ENCODE measurements at regions not wholly inside any gene's neighbourhood (a gene's known extent, or its start where the extent isn't known, plus 50 kb on each side); places are given as distances from the start of the nearest gene placed in this dataset.

DNA sequence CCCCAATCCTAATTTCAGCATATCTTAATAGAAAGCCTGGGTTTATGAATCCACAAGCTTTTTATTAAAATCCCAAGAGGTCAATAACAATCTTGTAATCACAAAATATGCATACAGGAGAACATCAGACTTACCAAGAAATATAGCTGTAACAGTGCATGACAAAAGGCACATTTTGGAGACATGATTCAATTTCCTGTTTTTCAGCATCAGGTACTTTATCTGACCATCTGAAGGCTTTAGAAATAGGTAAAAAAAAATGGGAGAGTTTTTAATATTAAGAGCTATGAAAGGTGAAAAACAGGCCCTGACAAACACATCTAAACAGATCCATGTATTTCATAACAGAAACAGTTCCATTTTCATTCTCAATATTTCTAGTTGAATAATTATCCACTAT is 89.9 kb upstream of the EFEMP1 start:
- Histone ChIP-seq H3K27me3 (no peaks in the 10 kb centered on the region), H3K4me1 (peaks cover 0 to 25% (median 11%) of the 10 kb centered on the region in 9 donors), H3K36me3 (no peaks in the 10 kb centered on the region), H3K4me3 (no peak overlapping the region), H3K9me3 (no peaks in the 10 kb centered on the region), H3K27ac (peak overlapping the region in 2 of 10 donors; percentile 26 to 30)
- DNase-seq (no peak), ATAC-seq (no peak)
- intact Hi-C loops (cut with DNase I): loop anchor here in 5 of 10 donors (2.0 to 10.0 kb wide), 5 partner anchors 241 to 299 kb away; no protein-coding TSS in a partner anchor
- TF ChIP-seq, protein P1, sequence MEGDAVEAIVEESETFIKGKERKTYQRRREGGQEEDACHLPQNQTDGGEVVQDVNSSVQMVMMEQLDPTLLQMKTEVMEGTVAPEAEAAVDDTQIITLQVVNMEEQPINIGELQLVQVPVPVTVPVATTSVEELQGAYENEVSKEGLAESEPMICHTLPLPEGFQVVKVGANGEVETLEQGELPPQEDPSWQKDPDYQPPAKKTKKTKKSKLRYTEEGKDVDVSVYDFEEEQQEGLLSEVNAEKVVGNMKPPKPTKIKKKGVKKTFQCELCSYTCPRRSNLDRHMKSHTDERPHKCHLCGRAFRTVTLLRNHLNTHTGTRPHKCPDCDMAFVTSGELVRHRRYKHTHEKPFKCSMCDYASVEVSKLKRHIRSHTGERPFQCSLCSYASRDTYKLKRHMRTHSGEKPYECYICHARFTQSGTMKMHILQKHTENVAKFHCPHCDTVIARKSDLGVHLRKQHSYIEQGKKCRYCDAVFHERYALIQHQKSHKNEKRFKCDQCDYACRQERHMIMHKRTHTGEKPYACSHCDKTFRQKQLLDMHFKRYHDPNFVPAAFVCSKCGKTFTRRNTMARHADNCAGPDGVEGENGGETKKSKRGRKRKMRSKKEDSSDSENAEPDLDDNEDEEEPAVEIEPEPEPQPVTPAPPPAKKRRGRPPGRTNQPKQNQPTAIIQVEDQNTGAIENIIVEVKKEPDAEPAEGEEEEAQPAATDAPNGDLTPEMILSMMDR (IDR thresholded peaks at IDR 0.05): no peak

DNA sequence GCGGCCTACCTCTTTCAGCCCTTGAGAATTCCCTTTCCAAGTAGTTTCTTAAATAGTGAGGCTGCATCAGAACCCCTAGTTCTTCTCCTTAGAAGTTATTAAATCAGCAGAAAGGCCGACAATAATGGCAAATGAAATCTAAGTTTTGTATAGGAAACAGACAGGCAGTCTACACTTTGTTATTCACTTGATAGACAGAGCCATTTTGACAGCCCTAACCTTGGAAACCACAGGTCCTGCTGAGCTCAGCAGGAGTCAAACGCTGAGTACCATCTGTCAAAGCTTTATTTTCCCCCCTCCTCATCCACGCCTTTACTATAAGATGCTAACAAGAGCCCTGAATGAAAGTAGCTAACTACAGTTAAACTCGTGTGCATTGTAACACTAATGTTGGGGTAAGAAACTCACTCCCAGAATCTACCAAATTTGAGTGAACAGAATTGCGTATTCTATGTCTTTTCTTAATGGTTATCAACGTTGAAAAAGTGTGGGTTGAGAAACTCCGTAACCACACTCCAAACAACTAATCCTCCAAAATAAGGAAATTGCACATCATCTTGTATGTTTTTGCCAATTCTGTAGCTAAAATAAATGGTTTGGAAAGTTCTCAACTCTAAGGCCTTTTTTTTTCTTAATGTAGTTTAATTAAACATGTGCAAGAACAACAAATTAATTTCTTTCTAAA is 90.6 kb upstream of the EFEMP1 start:
- Histone ChIP-seq H3K27ac (peak overlapping the region in 2 of 10 donors; percentile 26 to 30), H3K9me3 (no peaks in the 10 kb centered on the region), H3K27me3 (no peaks in the 10 kb centered on the region), H3K36me3 (no peaks in the 10 kb centered on the region), H3K4me1 (peaks cover 0 to 22% (median 5%) of the 10 kb centered on the region in 9 donors), H3K4me3 (no peak overlapping the region)
- ATAC-seq (no peak), DNase-seq (no peak)
- intact Hi-C loops (cut with DNase I): loop anchor here in 5 of 10 donors (2.0 to 10.0 kb wide), 5 partner anchors 242 to 299 kb away; no protein-coding TSS in a partner anchor
- WGBS, 2 donors: 66 to 70% methylated on average over 8 of the region's 8 CpGs
- TF ChIP-seq, protein P1 (IDR thresholded peaks at IDR 0.05): no peak

DNA sequence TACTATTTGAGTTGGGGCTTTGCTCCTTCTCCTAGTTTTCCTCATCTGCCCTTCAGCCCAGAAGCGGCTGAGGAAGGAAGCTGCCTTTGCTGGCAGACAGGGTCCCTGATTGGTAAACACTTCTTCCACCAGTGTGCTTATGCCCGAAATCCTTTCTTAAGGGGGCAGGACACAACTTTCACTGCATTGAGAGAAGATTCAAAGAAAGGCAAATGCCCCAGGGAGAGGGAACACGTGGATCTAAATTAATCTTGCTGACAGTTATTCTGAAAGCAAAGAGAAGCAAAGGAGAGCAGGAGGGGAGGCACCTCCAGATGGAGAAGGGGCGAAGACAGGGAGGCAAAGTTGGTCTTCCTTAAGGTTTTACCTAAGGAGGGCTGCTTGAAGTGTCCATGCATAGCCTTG is 92.1 kb upstream of the EFEMP1 start:
- Histone ChIP-seq H3K4me3 (no peak overlapping the region), H3K36me3 (no peaks in the 10 kb centered on the region), H3K27ac (no peak overlapping the region), H3K4me1 (peaks cover 0 to 16% (median 0%) of the 10 kb centered on the region in 9 donors), H3K27me3 (no peaks in the 10 kb centered on the region), H3K9me3 (no peaks in the 10 kb centered on the region)
- DNase-seq (no peak), ATAC-seq (no peak)
- intact Hi-C loops (cut with DNase I): loop anchor here in 2 of 10 donors (2.0 to 10.0 kb wide), 2 partner anchors 297 to 301 kb away; no protein-coding TSS in a partner anchor
- WGBS, 2 donors: 32% methylated on average over 4 of the region's 4 CpGs
- TF ChIP-seq, protein P1 (IDR thresholded peaks at IDR 0.05): no peak

DNA sequence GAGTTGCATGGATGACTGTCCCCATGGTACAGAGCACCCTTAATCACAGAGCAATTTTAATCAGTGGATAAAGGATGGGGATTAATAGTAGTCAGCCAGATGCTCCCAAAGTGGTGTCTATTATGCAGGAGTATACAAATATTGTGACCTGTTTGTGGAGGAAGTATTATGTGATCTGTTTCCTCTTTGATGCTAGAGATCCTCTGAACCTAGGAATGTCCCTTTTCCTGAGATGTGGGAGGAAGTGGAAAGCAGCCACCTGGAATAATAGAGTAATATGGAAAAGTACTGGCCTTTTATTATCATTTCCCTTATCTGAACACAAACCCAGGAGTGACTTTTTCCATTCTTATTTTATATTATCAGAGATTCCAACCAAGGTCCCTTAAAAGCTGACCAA is 94.2 kb upstream of the EFEMP1 start:
- Histone ChIP-seq H3K4me3 (no peak overlapping the region), H3K9me3 (no peaks in the 10 kb centered on the region), H3K27ac (peak overlapping the region in 2 of 10 donors; percentile 27 to 33), H3K36me3 (no peaks in the 10 kb centered on the region), H3K27me3 (no peaks in the 10 kb centered on the region), H3K4me1 (peaks cover 0 to 16% (median 0%) of the 10 kb centered on the region in 9 donors)
- intact Hi-C loops (cut with DNase I): loop anchor here in 1 of 10 donors (10.0 kb wide), 1 partner anchor 303 kb away; no protein-coding TSS in a partner anchor
- DNase-seq (no peak), ATAC-seq (peak in 2 of 8 donors; percentile 45 to 61)
- TF ChIP-seq, protein P1 (IDR thresholded peaks at IDR 0.05): no peak

All from heart right ventricle (tissue), 16 donors.